HUES6 (cell line): ENCODE measurements at regions not wholly inside any gene's neighbourhood (a gene's known extent, or its start where the extent isn't known, plus 50 kb on each side); places are given as distances from the start of the nearest gene placed in this dataset.
"Not testable (repeated sequence)": the region's sequence is repeated elsewhere in the genome, so short reads cannot be mapped to it uniquely, and the experiment has no call there.

Experiments used
- H3K27ac ChIP-seq: 2 replicates; pipeline ENCODE4 v1.7.0; 2013; ENCODE audit warnings: low read depth, mild to moderate bottlenecking, low read length, inconsistent platforms
- H3K27me3 ChIP-seq: 2 replicates; pipeline ENCODE4 v1.6.1; 2013; ENCODE audit warnings: low read length; ENCODE audit not compliant: control insufficient read depth, insufficient read depth
- H3K36me3 ChIP-seq: 2 replicates; pipeline ENCODE4 v1.6.1; 2013; ENCODE audit warnings: low read length; ENCODE audit not compliant: control insufficient read depth, insufficient read depth
- H3K4me1 ChIP-seq: 2 replicates; pipeline ENCODE4 v1.6.1; 2013; ENCODE audit warnings: low read length; ENCODE audit not compliant: control insufficient read depth, insufficient read depth
- H3K4me3 ChIP-seq: 2 replicates; pipeline ENCODE4 v1.5.1; 2013; ENCODE audit warnings: low read depth, low read length
- H3K9ac ChIP-seq: one replicate; pipeline ENCODE4 v1.6.1; 2013; ENCODE audit warnings: mild to moderate bottlenecking, low read length
- H3K9me3 ChIP-seq: 2 replicates; pipeline ENCODE4 v1.6.1; 2013; ENCODE audit warnings: low read depth, low read length; ENCODE audit not compliant: control insufficient read depth, insufficient read depth

DNA sequence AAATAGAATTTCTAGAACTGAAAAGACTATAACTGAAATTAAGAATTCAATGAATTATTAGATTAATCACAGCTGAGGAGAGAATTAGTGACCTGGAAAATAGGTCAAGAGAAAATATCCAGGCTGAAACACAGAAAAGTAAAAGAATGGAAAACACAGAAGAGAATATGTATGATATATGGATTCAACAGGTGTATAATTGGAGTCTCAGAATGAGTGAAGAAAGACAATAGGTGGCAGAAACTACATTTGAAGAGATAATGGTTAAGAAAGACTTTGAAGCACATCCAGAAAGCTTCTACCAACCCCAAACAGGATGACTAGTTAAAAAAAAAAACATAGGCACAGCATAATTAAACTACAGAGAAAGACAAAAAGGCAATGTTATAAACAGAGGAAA lies 196.2 kb upstream of the ASCC3 start:
- no peaks in the 10 kb centered on the region for H3K27me3 ChIP-seq

DNA sequence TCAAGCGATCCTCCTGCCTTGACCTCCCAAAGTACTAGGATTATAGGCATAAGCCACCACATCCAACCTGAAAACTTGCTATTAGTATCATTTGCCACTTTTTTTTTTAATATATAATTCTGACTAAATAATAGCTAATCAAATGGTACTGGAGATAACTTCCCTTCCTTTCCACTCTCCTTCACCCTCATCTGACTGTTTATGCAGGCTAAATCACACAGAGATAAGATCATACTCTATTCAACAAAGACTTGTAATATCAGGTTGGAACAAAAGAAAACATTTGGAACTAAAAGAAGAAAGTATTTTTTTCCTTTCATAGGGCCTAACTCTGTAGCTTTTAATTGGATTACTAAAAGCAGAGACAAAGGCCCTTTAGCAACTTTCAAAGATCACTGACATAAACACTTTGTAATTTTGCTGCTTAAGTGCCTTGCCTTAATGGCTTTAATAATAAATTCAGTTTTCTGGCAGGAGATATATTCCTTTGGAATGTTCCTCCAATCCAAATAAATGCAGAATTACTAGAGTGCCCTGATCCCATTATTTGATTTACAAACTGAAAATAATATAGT lies 198.7 kb upstream of the ASCC3 start:
- no peak overlapping the region for H3K27ac ChIP-seq
- peaks cover 7% of the 10 kb centered on the region; the same call in 1 of the 2 replicates for H3K9me3 ChIP-seq
- H3K4me3 ChIP-seq = no peak overlapping the region
- H3K9ac ChIP-seq = no peak overlapping the region
- H3K4me1 ChIP-seq = peaks cover 14% of the 10 kb centered on the region
- no peaks in the 10 kb centered on the region for H3K36me3 ChIP-seq
- no peaks in the 10 kb centered on the region for H3K27me3 ChIP-seq

More for the DNA sequence above, 196.2 kb upstream of the ASCC3 start:
- H3K4me3 ChIP-seq = no peak overlapping the region
- no peaks in the 10 kb centered on the region for H3K36me3 ChIP-seq
- peaks cover 7% of the 10 kb centered on the region; the same call in 1 of the 2 replicates for H3K9me3 ChIP-seq
- H3K4me1 ChIP-seq = no peaks in the 10 kb centered on the region
- no peak overlapping the region for H3K27ac ChIP-seq
- no peak overlapping the region for H3K9ac ChIP-seq

- Histone ChIP-seq H3K4me1 (peaks cover 21% of the 10 kb centered on the region), H3K27me3 (no peaks in the 10 kb centered on the region), H3K4me3 (no peak overlapping the region), H3K9me3 (peaks cover 7% of the 10 kb centered on the region; the same call in 1 of the 2 replicates), H3K36me3 (no peaks in the 10 kb centered on the region), H3K27ac (no peak overlapping the region), H3K9ac (no peak overlapping the region)
Observed at GRCh38 chr6:101080597-101080996, 199.5 kb upstream of the ASCC3 start.

GRCh38 chr6:101083533-101084175 lies 202.5 kb upstream of the ASCC3 start:
- H3K4me3 ChIP-seq = no peak overlapping the region
- no peaks in the 10 kb centered on the region for H3K9me3 ChIP-seq
- H3K27me3 ChIP-seq = no peaks in the 10 kb centered on the region
- peak overlapping the region; percentile 71 for H3K27ac ChIP-seq
- H3K9ac ChIP-seq = no peak overlapping the region
- H3K4me1 ChIP-seq = peaks cover 31% of the 10 kb centered on the region
- H3K36me3 ChIP-seq = no peaks in the 10 kb centered on the region

DNA sequence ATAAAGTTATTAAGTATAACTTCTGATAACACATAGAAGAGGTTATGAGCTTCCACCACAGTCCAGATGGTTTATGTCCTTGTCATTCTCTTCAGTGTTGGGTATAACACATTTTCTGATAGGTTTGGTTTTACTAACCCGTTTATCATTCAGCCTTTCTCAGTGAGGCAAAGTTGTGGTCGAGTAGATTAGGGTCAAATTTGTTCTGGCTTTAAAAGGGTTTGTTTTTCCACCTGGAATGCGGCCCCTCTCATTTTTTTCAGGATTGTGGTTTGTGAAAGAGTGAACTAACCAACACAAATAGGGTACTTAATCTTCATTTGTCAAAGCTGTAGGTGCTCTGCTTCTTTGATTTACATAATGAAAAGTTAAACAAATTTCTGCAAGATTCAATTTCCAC lies 204.2 kb upstream of the ASCC3 start:
- H3K9ac ChIP-seq = no peak overlapping the region
- H3K27ac ChIP-seq = no peak overlapping the region; the same call in 1 of the 2 replicates
- H3K4me1 ChIP-seq = peaks cover 31% of the 10 kb centered on the region

DNA sequence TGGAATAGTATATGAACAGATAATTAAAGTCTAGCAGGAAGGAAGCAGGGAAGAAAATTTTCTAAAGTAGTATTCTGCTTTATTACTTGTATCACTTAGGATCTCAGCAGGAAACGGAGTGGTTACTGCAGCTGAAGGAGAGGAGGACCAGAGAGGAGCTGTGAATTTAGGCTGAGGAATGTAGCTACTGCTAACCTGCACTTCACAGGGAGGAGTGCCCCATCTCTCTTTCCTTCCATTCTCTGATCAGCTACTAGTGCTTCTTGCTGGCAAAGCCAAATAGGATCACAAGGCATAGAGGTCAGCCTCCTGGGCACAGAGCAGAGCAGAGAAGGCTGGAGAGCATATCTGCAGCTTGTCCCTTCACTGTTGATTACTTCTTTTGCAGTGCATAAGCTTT lies 205.3 kb upstream of the ASCC3 start:
- H3K9ac ChIP-seq = no peak overlapping the region
- no peaks in the 10 kb centered on the region for H3K36me3 ChIP-seq
- H3K4me1 ChIP-seq = peaks cover 31% of the 10 kb centered on the region
- H3K27me3 ChIP-seq = no peaks in the 10 kb centered on the region
- no peaks in the 10 kb centered on the region for H3K9me3 ChIP-seq
- H3K4me3 ChIP-seq = no peak overlapping the region
- H3K27ac ChIP-seq = no peak overlapping the region

More for the DNA sequence above, 204.2 kb upstream of the ASCC3 start:
- Histone ChIP-seq H3K27me3 (no peaks in the 10 kb centered on the region), H3K36me3 (no peaks in the 10 kb centered on the region), H3K9me3 (no peaks in the 10 kb centered on the region), H3K4me3 (no peak overlapping the region)

- no peaks in the 10 kb centered on the region for H3K9me3 ChIP-seq
- H3K9ac ChIP-seq = no peak overlapping the region
- no peaks in the 10 kb centered on the region for H3K36me3 ChIP-seq
- H3K4me3 ChIP-seq = no peak overlapping the region
- H3K27me3 ChIP-seq = no peaks in the 10 kb centered on the region
- peaks cover 26% of the 10 kb centered on the region for H3K4me1 ChIP-seq
- no peak overlapping the region for H3K27ac ChIP-seq
Observed at GRCh38 chr6:101088594-101088993, 207.5 kb upstream of the ASCC3 start.

DNA sequence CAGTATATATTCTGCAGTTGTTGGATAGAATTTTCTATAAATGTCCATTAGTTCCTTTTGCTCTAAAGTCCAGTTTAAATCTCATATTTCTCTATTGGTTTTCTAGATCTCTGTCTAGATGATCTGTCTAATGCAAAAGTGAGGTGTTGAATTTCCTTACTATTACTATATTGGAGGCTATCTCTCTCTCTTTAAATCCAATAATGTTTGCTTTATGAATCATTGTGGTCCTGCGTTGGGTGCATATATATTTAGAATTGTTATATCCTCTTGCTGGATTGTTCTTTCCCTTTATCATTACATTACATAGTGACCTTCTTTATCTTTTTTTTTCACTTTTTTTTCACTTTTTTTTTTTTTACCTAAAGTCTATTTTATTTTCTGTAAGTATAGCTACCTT lies 208.5 kb upstream of the ASCC3 start:
- peaks cover 16% of the 10 kb centered on the region for H3K4me1 ChIP-seq
- H3K4me3 ChIP-seq = no peak overlapping the region
- no peak overlapping the region for H3K9ac ChIP-seq
- H3K9me3 ChIP-seq = no peaks in the 10 kb centered on the region
- H3K36me3 ChIP-seq = no peaks in the 10 kb centered on the region
- H3K27me3 ChIP-seq = no peaks in the 10 kb centered on the region
- H3K27ac ChIP-seq = no peak overlapping the region

GRCh38 chr6:101090281-101090680 lies 209.2 kb upstream of the ASCC3 start:
- Histone ChIP-seq H3K27ac (no peak overlapping the region), H3K36me3 (no peaks in the 10 kb centered on the region), H3K4me3 (no peak overlapping the region), H3K9me3 (no peaks in the 10 kb centered on the region), H3K9ac (no peak overlapping the region), H3K27me3 (no peaks in the 10 kb centered on the region), H3K4me1 (peaks cover 13% of the 10 kb centered on the region)

DNA sequence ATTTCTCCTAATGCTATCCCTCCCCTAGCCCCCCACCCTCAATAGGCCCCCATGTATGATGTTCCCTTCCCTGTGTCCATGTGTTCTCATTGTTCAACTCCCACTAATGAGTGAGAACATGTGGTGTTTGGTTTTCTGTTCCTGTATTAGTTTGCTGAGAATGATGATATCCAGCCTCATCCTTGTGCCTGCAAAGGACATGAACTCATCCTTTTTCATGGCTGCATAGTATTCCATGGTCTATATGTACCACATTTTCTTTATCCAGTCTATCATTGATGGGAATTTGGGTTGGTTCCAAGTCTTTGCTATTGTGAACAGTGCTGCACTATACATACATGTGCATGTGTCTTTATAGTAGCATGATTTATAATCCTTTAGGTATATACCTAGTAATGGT lies 217.5 kb upstream of the ASCC3 start:
- H3K27me3 ChIP-seq, H3K27ac ChIP-seq, H3K4me3 ChIP-seq, H3K4me1 ChIP-seq, H3K9me3 ChIP-seq, H3K36me3 ChIP-seq, H3K9ac ChIP-seq: not testable (repeated sequence)

GRCh38 chr6:101102702-101103101 lies 221.6 kb upstream of the ASCC3 start:
- Histone ChIP-seq H3K4me3 (no peak overlapping the region), H3K9me3 (no peaks in the 10 kb centered on the region; the same call in 1 of the 2 replicates), H3K27ac (no peak overlapping the region), H3K9ac (no peak overlapping the region), H3K4me1 (no peaks in the 10 kb centered on the region), H3K36me3 (no peaks in the 10 kb centered on the region), H3K27me3 (no peaks in the 10 kb centered on the region)
